ENCODE measurements at regions not wholly inside any gene's neighbourhood (a gene's known extent, or its start where the extent isn't known, plus 50 kb on each side); places are given as distances from the start of the nearest gene placed in this dataset.

DNA sequence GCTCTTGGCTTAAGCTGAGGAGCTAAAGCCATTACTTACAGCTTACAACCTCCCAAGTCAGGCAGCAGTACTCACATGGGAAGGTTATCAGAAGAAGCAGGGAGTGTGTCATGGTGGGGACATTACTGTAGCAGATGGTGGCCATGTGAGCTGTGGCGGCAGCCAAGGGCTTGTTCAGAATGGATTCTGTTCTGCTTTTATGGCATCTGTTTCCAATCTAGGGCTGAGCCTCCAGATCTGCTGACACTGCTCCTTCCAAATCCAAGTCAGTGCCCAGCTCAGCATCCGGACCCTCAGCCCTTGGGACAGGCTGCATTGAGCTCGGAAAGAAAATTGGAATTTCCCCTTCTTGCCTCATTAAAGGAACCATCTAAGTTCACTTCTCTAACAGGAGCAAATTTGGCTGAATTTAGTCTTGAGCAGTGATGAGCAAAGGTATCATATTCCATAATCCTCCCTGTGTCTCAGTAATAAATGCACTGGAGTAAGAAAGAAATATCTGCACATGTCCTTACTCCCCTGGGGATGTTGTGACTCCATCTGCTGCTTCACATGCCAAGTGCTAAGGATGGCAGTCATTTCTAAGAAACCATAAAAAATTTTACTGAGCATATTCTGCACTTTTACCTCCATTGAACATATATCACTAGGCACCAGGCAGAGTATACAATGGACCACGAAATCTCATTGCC lies 73.9 kb downstream of the KCTD12 start:
- TF ChIP-seq, protein P1, sequence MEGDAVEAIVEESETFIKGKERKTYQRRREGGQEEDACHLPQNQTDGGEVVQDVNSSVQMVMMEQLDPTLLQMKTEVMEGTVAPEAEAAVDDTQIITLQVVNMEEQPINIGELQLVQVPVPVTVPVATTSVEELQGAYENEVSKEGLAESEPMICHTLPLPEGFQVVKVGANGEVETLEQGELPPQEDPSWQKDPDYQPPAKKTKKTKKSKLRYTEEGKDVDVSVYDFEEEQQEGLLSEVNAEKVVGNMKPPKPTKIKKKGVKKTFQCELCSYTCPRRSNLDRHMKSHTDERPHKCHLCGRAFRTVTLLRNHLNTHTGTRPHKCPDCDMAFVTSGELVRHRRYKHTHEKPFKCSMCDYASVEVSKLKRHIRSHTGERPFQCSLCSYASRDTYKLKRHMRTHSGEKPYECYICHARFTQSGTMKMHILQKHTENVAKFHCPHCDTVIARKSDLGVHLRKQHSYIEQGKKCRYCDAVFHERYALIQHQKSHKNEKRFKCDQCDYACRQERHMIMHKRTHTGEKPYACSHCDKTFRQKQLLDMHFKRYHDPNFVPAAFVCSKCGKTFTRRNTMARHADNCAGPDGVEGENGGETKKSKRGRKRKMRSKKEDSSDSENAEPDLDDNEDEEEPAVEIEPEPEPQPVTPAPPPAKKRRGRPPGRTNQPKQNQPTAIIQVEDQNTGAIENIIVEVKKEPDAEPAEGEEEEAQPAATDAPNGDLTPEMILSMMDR (optimal IDR thresholded peaks at IDR 0.05 in 1 of 3, IDR thresholded peaks at IDR 0.05 in 1 of 3, conservative IDR thresholded peaks at IDR 0.05 in 1 of 3; ENCODE audit: extremely low read depth in 1 of 3, insufficient read depth in 2 of 3, low read length in 3 of 3), result no peak
- no peak for TF ChIP-seq EZH2 (IDR thresholded peaks at IDR 0.05; ENCODE audit: low read length)
